ENCODE measurements at regions not wholly inside any gene's neighbourhood (a gene's known extent, or its start where the extent isn't known, plus 50 kb on each side); places are given as distances from the start of the nearest gene placed in this dataset.
A peak's percentile ranks its signal among the peaks of the same experiment; 100 is the strongest.
"Not testable (repeated sequence)": the region's sequence is repeated elsewhere in the genome, so short reads cannot be mapped to it uniquely, and the experiment has no call there.

DNA sequence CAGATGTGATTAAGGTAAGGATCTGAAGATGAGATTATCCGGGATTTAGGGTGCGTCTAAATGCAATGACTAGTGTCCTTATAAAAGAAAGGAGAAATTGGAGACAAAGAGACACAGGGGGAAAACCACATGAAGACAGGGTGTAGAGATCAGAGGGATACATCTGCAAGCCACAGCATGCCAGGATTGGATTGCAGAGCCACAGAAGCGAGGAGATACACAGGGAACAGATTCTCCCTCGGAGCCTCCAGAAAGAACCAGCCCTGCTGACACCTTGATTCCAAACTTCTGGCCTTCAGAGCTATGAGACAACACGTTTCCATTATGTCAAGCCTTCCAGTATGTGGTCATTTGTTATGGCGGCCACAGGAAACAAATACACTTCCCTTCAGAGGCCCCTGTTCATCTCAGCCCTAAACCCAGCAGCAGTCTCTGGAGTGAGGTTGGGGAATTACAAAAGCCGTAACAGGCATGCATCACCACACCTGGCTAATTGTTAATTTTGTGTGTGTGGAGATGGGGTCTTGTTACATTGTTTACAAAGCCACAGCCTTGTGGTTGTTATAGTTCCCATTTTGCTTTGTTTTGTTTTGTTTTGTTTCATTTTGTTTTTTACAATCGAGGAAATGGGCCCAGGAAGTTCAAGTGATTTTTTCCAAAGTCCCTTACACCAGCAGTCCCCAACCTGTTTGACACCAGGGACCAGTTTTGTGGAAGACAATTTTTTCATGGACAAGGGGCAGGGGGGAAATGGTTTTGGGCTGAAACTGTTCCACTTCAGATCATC is 51.6 kb upstream of the LYRM9 start:
- DNase-seq (ENCODE audit: low spot score) = no peak

DNA sequence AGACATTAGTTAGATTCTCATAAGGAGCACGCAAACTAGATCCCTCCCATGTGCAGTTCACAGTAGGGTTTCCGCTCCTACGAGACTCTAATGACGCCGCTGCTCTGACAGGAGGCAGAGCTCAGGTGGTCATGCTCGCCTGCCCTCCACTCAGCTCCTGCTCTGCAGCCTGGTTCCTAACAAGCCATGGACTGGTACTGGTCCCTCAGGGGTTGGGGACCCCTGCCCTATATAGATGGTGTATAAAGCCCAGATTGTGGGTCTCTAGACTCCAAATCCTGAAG is 52.1 kb upstream of the LYRM9 start:
- DNase-seq (ENCODE audit: low spot score) = no peak

DNA sequence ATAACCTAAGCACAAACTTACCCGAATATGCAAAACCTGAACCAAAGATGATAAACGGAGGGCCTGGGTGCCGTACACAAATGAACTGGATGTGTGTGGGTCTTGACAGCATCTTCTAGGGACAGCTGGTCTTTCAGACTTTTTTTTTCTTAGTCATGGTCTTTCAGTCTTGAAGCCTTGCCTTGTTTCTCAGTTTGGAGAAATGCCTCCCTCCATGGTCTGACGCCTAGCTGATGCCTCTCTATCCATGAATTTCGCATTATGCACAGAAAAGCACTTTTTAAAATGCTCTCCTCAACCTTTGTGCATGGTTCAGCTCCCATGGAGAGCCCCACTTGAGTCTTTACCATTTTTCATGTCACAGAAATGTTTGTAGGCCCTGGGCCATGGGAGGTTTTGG is 52.8 kb upstream of the LYRM9 start:
- no peak for DNase-seq (ENCODE audit: low spot score)

DNA sequence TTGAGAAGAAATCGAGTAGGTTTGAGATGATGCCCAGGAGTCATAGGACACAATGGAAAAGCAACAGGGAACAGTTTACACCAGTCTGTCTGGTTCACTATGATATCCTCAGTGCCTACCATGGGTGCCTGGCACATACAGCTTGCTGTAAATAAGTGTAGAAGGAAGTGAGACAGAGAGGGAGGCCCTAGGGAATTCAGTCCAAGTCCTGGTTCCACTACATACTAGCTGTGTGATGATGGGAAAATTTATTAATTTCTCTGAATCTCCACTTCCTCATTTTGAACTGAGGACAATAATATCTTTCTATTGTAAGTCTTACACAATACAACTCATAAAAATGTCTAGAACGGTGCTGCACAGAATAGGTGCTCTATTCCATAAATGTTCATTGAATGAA is 53.3 kb upstream of the LYRM9 start:
- DNase-seq (ENCODE audit: low spot score) = peak; percentile 65

DNA sequence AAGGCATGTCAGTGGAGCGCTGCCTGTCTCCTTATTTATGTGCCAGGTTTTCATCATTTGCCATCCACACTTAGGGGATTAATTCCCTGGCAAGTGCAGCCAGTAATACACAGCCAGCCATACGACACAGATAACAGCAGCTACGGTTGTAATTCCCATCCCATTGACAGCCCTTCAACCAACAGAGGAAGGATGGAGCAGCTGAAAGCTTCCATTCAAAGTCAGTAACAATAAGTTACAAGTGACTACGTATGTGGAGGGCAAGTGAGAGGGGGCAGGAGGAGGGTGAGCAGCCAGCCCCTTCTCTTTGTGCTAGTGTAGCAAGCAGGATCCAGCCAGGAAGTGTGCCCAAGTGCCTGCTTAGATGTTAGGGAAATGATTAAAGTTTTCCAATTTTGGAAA is 53.8 kb upstream of the LYRM9 start:
- DNase-seq (ENCODE audit: low spot score) = no peak

DNA sequence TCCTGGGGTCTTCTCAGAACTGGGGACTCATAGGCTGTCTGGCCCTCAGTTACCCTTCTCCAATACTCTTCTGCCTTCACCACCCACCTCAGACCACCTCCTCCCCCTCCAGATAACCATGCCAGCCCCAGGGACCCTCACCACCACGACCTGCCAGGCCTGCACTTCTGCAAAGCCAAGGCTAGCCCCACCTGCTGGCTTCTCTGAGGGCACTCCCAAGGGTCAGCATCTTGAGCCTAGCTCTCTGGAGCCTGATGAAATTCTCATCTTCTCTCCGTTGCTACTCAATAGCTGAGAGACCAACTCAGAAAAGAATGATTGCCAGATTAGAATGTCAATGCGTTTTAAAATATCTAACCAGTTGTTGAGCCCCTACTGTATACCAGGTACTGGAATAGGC is 56.1 kb upstream of the LYRM9 start:
- DNase-seq (ENCODE audit: low spot score) = no peak

DNA sequence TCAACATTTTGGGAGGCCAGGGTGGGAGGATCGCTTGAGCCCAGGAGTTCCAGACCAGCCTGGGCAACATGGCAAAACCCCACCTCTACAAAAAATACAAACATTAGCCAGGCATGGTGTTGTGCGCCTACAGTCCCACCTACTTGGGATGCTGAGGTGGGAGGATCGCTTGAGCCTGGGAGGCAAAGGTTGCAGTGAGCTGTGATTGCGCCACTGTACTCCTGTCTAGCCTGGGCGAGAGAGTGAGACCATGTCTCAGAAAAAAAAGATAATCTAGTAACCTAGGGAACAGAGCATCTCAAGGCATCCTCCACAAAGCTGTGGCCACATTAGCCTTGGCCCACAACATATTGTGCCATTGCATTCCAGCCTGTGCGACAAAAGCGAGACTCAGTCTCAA is 57.1 kb upstream of the LYRM9 start:
- not testable (repeated sequence) for DNase-seq (ENCODE audit: low spot score)

DNA sequence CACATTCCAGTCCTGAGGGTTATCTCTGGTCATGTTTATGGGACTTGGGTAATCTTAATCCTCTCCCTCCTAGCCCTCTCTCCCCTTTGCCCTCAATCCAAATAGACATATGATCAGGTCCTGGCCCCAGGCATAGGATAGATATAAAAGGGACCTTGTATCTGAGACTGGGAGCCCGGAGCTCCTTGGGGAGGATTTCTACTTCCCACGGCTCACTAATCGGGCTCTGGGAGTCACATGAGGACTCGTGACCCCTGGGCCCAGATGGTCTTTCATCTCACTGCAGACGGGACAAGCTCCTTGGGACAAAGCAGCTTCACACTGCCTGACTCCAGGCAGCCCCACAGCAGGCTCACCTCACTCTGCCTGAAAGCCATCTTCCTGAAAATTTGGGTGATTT is 57.8 kb upstream of the LYRM9 start:
- no peak for DNase-seq (ENCODE audit: low spot score)

DNA sequence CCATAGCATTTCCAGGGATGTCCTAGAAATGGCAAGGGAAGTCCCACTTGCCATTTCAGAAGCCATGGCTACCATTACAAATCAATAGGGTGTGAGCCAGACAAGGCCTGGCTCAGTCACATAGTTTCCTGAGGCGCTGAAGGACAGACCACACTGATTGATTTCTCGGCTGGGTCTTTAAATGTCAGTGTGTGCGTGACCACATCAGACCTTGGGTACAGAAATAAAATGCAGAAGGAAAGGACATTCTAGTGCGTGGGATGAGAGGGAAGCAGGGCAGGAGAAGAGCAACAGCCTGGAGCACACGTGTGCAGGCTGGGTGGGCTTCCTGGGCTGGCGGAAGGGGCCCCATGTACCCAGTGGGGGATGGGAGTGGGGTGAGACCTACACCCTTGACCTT is 58.7 kb upstream of the LYRM9 start:
- DNase-seq (ENCODE audit: low spot score) = no peak

DNA sequence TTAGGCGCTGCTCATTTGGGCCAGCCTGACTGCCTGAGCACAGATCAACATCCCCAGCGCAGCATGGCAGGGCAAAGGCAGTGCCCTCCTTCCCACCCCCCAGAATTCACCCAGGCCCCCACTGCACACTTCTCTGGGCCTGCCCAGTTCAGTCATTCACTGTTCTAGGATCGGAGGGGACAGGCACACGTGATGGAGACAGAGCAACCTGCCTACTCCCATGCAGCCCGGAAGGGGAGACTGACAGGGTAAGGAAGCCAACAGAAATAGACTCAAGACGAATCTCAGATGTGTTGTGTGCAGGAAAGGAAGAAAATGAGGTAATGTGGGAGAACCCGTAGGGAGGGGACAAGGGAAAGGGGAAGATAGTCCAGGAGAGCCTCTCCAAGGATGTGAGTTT is 59.2 kb upstream of the LYRM9 start:
- DNase-seq (ENCODE audit: low spot score) = no peak

DNA sequence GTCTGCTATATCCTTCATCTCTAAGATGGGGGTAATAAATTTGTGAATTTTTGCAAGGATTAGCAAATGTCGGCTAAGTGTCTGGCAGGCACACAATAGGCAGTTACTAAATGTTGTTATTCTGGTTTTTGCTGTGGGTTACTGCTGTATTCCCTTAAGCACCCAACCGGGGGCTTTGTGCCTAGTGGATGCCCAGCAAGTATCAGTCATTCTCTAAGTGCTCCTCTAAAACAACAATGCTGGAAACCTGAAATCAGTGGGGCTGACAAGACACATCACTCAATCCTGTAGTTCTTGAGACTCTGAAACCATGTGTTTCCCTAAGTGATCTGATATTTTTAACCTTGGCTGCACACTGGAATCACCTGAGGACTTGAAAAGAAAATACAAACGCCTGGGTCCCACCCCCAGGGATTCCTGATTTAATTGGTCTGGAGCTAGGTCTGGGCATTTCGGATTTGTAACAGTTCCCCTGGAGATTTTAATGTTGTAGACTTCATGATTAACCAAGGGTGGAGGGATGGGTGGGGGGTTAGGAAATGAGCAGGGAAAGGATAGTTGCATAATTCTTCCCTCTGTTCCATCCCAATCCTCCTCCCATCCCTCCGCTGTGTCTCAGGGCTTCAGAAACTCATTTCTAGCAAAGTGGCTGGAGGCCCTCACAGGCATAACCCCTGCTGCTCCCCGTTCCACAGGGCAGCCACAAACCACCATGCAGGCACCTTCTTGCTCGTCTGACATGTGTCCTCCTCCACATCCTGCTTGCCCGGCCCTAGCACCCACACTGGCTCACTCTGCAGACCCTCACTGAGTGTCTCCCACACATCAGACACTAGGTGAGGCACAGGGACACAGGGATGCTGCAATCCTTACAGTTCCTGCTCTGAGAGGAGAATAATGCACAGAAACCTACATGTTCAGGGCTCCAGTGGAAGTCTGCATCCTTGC is 61.7 kb upstream of the LYRM9 start:
- DNase-seq (ENCODE audit: low spot score) = no peak

DNA sequence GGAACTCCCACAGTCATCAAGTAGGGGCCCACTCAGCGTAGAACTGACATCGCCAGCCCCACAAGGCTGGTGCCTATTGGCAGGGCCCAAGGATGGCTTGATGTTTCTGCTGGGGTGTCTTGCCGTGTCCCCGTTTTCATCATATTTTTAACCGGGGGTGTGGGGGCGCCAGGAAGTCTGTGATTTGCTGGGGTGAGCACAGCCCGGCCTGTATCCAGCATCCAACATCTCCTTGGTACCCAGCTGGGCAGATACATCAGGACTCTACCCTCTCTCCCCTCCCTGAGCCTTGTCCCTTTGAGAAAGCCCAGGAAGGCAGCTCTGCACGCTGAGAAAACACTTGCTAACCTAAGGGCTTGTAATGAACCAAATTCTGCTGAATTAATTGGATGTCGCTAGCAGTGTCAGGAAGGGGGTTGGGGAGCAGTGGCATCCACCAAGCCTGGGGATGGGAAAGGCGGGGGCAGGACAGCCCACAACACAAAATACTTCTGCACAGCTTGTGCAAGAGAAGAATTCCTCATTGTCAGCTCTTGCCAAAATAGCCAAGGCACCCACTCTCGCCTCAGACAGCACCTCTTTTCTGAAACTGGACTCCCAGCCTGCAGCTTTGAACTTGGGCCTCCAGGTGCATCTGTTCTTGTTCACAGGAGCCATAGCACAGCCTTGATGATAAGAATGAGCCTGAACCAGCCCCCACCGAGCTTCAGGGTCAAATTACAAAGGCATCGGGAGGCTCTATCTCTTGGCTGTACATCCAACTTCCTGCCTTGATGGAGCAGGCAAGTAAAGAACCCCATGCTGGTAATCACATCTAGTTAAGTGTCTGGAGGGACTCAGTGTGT is 63.7 kb upstream of the LYRM9 start:
- no peak for DNase-seq (ENCODE audit: low spot score)

DNA sequence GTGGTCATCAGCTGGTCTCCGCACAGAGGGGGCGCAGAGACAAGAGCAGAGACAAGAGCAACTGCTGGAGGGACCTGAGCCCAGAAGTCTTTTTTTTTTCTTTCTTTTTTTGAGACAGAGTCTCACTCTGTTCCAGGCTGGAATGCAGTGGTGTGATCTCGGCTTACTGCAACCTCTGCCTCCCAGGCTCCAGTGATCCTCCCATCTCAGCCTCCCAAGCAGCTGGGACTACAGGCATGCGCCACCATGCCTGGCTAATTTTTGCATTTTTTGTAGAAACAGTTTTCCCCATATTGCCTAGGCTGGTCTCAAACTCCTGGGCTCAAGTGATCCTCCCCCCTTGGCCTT is 64.3 kb upstream of the LYRM9 start:
- DNase-seq (ENCODE audit: low spot score) = not testable (repeated sequence)

DNA sequence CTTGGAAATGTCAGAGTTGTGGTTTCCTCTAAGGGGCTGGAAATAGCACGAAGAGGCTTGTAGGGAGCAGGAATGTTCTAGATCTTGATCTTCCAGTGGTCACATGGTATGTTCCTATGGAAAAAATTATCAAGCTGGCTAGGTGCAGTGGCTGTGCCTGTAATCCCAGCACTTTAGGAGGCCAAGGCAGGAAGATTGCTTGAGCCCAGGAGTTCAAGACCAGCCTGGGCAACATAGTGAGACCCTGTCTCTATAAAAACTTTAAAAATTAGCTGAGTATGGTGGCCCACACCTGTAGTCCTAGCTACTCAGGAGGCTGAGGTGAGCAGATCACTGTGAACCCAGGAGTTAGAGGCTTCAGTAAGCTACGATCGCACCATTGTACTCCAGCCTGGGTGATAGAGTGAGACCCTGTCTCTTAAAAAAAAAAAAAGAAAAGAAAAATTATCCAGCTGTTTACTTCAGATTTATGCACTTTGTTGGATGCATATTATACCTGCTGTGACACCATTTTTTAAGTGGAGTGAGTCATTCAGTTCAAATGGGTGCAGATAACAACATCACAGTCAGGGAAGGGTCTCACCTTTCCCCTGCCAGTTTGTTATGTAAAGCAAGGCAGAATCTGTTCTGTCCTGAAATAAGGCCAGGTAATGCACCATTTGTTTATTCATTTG is 65.7 kb upstream of the LYRM9 start:
- DNase-seq (ENCODE audit: low spot score) = no peak

DNA sequence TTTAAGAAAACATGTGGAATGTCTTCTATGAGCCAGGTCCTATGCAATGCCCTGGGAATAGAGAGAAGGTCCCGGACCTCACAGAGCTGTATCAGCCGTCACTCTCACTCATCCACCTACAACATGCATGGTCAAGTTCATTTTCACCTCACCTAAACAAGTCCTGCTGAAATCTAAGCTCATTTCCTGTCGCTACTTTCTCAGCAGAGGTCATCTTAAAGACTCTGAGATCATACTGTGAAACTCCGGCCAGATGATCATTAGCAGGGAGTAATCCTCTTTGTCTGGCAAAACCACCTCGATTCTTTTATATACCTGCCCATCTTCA is 66.2 kb upstream of the LYRM9 start:
- DNase-seq (ENCODE audit: low spot score) = no peak

DNA sequence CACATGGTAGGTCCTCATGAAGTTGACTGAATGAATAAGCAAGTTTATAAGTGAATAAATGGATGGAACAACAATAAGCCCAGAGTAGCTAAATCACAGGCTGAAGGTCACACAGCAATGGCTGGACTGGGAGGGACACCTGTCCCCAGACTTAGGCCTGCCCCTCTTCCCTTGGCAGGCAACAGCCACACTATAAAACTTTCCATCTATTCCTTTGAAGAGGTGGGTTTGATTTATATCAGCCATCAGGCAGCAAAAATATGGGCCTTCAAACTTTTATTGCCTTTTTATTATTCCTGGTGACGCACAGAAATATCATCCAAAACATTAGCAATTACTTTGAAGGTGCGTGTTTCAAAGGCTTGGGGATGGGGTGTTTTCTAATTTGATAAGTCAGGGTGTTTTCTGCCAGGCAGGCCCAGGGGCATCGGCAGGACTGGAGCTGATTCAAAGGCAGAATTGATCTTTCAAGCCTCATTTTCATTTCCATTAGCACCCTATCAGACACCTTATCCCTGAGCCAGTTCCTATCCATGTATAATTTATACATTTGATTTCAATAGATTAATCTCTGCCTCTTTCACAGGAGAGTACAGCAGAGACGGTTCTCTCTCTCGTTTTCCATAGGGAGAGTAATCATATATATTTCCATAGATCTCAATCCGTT is 67.2 kb upstream of the LYRM9 start:
- no peak for DNase-seq (ENCODE audit: low spot score)

DNA sequence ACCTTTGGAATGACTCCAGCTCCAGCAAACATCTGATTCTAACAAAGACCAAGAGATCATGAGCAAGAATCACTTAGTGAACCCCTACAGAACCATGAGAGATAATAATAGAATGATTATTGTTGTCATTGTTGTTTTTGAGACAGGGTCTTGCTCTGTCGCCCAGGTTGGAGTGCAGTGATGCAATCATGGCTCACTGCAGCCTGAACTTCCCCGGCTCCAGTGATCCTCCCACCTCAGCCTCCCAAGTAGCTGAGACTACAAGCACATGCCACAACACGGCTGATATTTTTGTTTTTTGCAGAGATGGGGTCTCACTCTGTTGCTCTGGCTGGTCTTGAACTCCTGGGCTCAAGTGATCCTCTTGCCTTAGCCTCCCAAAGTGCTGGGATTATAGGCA is 69.4 kb upstream of the LYRM9 start:
- not testable (repeated sequence) for DNase-seq (ENCODE audit: low spot score)

DNA sequence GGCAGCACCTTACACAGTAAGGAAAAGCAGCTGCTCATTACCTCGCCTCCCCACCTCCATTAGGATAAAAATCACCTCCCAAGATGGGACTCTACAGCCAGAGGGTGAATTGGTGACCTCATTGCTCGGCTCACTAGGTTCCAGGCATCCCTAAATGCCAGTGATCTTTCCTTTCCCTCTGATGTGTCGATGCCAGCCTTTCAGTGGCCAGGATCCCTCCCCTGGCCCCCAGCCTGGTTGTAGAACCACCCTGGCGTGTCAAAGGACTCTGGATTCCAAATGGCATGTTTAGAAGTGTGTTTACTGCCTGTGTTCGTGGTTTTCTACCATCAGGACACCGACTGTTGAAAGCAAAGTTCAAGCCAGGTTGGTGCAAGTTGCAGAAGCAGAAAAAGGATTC is 72.1 kb upstream of the LYRM9 start:
- DNase-seq (ENCODE audit: low spot score) = no peak

DNA sequence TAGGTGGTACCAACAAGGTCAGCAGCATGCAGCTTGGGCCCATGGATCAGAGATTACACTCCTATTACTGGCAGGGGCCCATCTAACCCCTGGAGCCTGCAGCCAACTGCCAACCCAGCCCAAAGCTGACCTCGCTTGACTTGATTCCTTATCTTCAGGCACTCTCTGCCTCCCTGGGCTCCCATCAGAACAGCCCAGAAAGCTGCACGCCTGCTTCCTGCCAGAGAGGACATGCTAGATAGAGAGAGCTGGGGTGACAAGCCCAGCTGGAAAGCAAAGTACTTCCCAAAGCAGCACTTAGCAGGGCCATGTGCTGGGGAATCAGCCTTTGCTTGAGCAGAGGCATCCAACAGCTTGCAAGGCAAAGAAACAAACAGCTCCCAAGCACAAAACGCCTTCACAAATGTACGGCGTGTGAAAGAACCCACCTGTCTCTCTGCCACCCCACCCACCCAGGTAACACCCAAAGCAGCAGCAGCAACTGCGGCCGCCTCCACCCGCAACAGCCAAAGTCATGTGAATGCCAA is 74.2 kb upstream of the NLK start:
- no peak for DNase-seq (ENCODE audit: low spot score)

DNA sequence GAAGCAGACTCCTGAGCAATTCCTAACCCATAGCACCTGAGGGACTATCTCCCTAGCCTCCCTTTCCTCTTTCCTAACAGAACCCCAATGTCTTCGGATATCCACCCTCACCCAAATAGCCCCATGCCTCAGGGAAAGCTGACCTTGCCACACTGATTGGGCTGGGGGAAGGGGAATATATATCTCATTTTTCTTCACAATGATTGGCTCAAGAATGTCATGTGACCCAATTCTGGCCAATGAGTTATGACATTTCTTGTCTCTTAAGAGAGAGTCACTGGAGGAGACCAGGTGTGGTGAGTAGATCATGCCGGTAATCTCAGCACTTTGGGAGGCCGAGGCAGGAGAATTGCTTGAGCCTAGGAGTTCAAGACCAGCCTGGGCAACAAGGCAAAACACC is 71.9 kb upstream of the NLK start:
- DNase-seq (ENCODE audit: low spot score) = no peak

DNA sequence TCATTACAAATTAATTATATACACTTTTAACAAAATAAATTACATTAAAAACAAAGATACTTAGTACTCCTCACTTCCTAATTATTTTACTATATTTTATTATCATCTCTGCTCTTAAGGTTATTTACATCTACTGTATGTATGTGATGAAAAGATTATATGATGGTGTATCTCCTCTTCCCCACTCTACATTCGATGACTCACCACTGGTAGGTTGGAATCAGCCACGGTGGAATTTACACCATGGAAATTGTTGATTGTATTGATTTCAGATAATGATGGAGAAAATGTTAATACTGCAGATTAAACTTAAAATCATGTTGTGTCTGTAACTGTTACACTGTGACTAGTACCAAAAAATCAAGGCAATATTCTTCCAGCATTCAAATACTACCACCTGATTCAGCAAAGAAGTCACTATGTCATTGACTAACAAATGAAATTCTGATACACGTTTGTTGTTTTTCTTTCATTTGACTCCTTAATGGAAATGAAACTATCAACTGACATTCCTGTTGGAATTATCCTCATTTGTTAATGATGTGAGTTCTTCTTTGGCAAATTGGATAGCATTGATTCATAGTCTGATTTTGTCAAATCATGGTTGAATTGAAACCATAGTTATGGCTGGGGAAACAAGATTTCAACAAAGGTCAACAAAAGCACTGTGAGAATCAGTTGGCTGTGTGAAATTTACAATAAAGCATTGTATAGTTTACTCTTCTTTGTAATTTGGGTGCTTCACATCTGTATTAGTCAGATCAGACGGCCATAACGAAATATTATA is 69.0 kb upstream of the NLK start:
- no peak for DNase-seq (ENCODE audit: low spot score)

All from germinal center (tissue), 1 donor.